SK-N-MC (cell line): ENCODE measurements at regions not wholly inside any gene's neighbourhood (a gene's known extent, or its start where the extent isn't known, plus 50 kb on each side); places are given as distances from the start of the nearest gene placed in this dataset.

Source experiments
- EZH2 ChIP-seq: fragments of 200-600 bp; sonication (generic); IDR thresholded peaks from one replicate; pipeline ENCODE4 v1.6.1; 2017; ENCODE audit warnings: antibody characterized with exemption
- POLR2AphosphoS5 ChIP-seq: IDR thresholded peaks from 2 replicates; pipeline ENCODE4 v1.6.1; 2012; ENCODE audit warnings: mild to moderate bottlenecking, low read depth, low read length, borderline replicate concordance

GRCh38 chr2:144937910-144938709 lies 418.2 kb upstream of the ZEB2 start:
- TF ChIP-seq EZH2 (no peak), POLR2AphosphoS5 (no peak; the same call in 1 of the 2 replicates)
